Retinal pigment epithelial cell (primary cell): ENCODE measurements at regions not wholly inside any gene's neighbourhood (a gene's known extent, or its start where the extent isn't known, plus 50 kb on each side); places are given as distances from the start of the nearest gene placed in this dataset.
A peak's percentile ranks its signal among the peaks of the same experiment; 100 is the strongest.
"Not testable (repeated sequence)": the region's sequence is repeated elsewhere in the genome, so short reads cannot be mapped to it uniquely, and the experiment has no call there.

ENCODE experiments used
- DNase-seq: peaks from one replicate; pipeline ENCODE4 v3.0.0-alpha.2; 2010; ENCODE audit warnings: low read depth
- H3K4me3 ChIP-seq: 2 replicates; pipeline ENCODE4 v1.5.1; 2011; ENCODE audit warnings: mild to moderate bottlenecking, low read length, control low read depth, moderate library complexity
- CTCF ChIP-seq: conservative IDR thresholded peaks from 2 replicates; pipeline ENCODE4 v1.5.1; 2011; ENCODE audit warnings: low read depth, low read length, control low read depth, inconsistent platforms

DNA sequence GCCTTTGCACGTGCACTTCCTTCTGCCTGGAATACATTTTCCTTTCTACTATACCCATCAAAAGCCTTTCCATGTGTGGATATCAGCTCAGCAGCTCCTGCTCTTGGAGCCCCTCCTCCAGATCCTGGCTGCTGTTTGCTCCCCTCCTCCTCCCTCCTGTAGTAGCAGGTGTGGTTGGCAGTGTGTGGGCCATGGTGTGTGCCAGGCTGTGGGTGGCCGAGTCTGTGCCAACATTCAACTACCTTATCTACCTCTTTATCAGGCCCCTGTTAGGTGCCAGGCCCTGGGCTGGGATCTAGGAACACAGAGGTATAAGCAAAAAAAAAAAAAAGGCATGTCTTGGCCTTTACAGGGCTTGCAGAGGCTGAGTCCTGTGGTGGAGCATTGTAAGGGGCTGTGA, 180.6 kb upstream of the JUN start:
- no peak for DNase-seq
- TF ChIP-seq CTCF = no peak
- H3K4me3 ChIP-seq = no peak overlapping the region

DNA sequence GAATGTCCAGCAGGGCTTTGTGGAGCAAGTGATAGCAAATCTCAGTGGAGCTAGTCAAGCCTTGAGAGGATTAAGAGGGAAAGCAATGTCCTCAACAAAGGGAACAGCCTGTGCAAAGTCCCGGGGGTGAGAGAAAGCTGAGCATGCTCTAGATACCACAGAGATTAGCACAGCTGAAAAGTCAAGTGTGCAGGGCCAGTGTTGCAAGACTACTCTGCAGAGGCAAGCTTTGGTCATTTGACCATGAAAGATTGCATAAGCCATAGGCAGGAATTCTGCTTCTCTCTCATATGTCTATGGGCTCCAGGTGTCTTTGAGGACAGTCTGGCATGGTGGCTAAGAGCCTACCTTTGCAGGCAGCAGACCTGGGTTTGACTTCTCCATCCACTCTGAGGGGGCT, 181.0 kb upstream of the JUN start:
- no peak for TF ChIP-seq CTCF
- no peak for DNase-seq
- no peak overlapping the region for H3K4me3 ChIP-seq

GRCh38 chr1:58966103-58966916, 182.5 kb upstream of the JUN start:
- DNase-seq = no peak
- no peak for TF ChIP-seq CTCF
- H3K4me3 ChIP-seq = no peak overlapping the region

DNA sequence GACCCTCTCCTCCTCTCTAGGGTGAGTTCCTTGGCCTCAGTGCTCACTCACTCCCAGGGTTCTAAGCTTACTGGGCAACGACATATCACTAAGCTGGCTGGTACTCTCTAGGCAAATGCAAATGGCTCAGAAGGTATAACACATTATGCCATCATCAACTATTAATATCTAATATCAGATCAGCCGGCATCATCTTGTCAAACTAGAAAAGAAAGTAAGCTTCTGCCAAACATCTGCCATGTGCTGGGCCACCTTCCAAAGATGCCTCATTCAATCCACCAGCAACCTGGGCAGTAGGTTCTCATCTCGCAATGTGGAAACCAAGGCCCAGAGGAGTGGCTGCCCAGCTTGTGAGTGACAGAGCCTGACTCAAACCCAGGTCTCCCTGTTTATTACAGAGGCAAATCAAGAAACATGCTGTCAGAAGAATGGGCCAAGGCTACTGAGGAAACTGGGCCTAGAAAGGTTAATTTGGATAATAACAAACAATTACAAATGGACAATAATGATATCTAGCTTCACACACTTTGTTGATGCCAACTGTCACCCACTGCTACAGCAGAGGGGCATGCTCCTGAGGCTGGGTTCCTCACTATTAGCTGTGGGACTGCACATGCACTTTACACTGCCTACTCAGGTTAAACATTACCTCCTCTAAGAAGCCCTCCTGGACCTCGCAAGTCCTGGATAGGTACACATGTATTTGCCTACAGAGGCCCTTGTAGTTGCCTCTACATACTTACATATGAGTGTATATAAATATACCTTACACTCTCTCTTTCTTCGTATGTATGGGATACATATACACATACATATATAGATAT, 183.3 kb upstream of the JUN start:
- DNase-seq = no peak
- no peak overlapping the region for H3K4me3 ChIP-seq
- no peak for TF ChIP-seq CTCF

- TF ChIP-seq CTCF = no peak
- H3K4me3 ChIP-seq = no peak overlapping the region
- DNase-seq = peak; percentile 30
Measured at GRCh38 chr1:58968360-58968952, 184.6 kb upstream of the JUN start.

DNA sequence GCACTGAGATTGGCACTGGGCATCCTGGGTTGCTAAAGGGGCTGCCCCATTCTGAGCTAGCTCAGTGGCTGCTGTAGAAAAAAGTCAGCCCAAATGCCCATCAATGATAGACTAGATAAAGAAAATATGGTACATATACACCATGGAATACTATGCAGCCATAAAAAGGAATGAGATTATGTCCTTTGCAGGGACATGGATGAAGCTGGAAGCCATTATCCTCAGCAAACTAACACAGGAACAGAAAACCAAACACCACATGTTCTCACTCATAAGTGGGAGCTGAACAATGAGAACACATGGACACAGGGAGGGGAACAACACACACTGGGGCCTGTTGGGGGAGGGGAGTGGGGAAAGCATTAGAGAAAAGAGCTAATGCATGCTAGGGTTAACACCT, 185.3 kb upstream of the JUN start:
- DNase-seq, H3K4me3 ChIP-seq: not testable (repeated sequence)

GRCh38 chr1:58971629-58972140, 187.8 kb upstream of the JUN start:
- H3K4me3 ChIP-seq = no peak overlapping the region
- DNase-seq = no peak
- TF ChIP-seq CTCF = no peak
